NCI-H2196 (cell line): ENCODE measurements at regions not wholly inside any gene's neighbourhood (a gene's known extent, or its start where the extent isn't known, plus 50 kb on each side); places are given as distances from the start of the nearest gene placed in this dataset.

Source experiments
- DNase-seq: peaks from one replicate; lab custom pipeline; 2025; ENCODE audit not compliant: unreplicated experiment; lab: John Stamatoyannopoulos, UW

DNA sequence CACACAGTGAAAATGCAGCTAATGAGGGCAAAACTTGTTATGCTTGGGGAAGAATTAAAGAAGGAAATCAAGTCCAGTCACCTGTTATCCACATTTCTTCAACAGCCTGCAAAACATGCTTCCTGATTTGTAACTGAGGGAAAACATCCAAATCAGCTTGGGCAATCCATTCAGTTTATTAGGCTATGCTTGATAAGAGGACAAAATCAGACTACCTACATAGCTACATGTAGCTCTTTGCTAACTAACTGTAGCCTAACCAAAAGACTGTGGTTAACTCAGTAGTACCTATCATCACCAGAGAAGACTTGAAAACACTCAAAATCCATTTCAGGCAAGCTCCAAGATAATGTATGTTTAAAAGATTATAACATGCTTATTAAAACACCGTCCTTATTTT, 436.4 kb downstream of the SHQ1 start:
- DNase-seq: no peak

DNA sequence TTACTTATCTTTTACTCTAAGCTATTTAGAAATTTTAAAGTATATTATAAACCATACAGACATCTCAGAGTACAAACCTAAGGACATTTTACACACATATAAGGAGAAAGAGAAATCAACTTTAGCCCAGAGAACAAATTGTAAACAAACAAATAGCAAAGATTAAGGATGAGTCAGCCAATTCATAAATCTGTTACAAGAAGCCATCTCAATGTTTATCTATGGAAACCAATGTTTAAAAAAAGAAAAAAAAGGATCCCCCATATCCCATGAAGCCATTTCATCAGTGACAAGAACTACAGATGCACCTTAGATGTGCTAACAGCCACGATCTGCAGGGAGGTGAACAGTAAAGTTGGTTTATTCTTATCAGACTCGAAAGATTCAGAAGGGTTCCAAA, 437.1 kb downstream of the SHQ1 start:
- DNase-seq: no peak

DNA sequence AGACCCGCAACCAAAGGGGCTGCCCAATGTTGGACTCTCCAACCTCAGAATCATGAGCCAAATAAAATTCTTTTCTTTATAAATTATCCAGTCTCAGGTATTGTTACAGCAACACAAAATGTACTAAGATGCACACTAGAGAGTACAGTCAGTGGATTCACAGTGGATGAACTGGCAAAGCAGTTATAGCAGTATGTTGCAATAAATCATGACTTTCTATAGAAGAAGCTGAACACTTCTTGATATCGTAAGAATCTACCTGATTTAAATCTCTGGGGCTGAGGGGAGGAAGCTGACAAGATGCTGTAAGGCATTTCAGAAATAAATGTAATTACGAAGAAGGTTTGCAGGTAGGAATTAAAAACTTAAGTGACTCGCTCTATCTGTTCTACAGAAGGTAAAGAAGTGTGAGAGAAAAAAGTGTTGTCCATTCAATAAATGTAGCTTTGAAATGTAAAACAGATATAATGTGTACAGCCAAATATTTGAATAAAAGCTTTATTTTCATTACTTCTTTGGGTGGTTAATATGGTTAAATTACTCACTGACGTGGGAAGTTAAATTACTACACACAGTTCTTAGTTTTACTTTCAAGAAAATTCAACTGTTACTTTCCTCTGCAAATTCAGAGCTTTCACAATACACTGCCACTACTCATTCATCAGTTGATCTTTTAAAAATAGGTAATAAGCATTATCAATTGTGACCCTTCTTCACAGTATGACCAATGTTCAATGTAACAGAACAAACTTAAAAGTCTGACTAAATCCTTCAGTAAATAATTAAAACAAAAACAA, 439.1 kb downstream of the SHQ1 start:
- no peak for DNase-seq

- peak; percentile 4 for DNase-seq
These were observed 440.5 kb downstream of the SHQ1 start for GRCh38 chr3:72407766-72408165.

DNA sequence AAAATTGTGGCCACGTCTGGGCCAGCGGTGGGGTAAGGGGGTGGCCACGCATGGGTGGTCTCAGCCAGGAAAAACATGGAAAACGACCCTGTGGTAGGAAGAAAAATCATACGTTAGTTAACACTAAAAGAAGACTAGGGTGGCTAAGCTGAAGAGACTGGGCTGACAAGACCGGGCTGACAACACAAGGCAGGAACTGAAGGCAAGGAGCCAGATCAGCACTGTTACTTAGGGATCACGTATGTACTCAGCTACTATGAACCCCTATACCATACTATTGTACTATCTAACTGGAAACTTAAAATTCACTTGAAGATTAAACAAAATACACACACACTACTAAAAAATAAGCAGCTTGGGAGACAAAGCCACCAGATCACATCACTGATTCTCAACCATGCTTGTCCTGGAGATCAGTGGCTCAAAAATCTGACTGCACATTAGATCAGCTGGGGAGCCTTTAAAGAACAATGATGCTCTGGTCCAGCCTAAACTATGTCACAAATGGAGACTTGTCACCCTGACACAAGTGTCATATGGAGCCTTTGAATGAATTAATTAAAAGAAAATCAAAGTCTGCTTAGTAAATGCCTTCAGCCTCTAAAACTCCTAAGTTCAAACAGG, 442.2 kb downstream of the SHQ1 start:
- no peak for DNase-seq

GRCh38 chr3:72401005-72401545, 447.2 kb downstream of the SHQ1 start:
- no peak for DNase-seq

- DNase-seq: no peak
These were observed 449.5 kb downstream of the SHQ1 start for GRCh38 chr3:72398781-72399180.

DNA sequence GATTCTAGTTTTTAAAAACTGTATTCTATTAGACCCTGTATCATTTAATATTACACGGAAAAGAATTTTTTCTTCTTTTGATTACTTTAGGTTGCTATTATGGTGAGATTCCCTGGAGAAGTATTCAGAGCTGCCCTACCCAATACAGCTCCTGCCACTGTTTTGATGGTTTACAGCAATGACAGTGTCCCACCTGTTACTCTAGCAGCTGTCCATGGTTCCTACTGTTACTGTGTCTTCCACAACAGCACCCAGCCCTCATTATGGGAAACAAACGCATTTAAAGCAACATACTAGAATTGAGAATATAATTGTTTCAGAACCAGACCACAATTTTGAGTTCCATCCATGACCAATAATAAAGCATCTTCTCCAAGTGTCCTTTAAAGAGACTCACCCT, 450.7 kb downstream of the SHQ1 start:
- no peak for DNase-seq

DNA sequence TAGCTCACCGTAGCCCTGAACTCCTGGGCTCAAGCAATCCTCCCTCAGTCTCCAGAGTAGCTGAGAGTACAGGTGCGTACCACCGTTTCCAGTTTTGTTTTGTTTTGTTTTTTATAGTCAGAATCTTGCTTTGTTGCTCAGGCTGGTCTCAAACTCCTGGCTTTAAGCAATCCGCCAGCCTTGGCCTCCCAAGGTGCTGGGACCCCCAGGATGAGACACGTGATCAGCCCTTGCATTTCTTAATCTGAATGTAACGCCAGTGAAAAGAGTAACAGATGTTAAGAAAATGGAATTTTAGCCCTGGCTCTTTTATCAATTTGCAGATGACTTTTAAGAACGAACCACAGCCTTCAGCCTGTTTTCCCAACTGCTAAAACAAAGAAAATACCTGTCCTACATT, 451.3 kb downstream of the SHQ1 start:
- no peak for DNase-seq

DNA sequence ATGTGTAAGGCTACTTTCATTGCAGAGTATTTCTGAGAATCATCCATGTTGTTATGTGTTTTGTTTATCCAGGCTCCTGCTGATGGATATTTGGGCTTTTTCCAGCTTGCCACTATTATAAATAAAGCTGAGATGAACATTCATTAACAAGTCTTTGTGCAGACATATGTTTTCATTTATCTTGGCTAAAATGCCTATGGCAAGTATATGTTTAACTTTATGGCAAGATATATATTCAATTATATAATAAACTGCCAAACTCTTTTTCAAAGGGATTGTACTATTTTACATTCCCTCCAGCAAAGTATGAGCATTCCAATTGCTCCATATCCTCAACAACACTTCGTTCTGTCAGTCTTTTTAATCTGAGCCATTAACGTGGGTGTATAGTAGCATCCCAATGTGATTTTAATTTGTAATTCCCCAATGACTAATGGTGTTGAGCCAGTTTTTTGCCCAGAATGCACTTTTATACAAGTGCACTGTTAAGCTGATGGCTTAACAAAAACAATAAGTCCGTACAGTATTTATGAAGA, 452.4 kb downstream of the SHQ1 start:
- no peak for DNase-seq

- no peak for DNase-seq
These were observed 454.8 kb downstream of the SHQ1 start for GRCh38 chr3:72393455-72393854.

- no peak for DNase-seq
These were observed 456.6 kb downstream of the SHQ1 start for GRCh38 chr3:72391659-72392058.

DNA sequence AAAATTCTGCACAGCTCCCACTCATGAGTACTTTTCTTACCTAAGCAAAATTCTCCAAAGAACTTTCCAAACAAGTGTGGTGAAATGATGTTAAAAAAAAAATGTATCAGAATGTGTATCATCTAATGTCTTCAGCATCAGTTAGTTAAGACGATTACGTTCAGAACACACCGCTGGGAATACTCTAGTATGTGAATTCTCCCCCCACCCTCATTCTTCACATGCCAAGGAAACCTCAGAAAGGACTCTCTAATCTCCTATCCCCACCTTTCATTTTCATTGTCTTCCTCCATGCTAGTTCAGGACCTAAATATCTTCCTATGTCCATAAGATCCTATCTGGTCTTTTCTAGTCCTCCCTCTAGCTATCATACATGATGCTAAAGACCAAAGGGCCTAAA, 457.4 kb downstream of the SHQ1 start:
- no peak for DNase-seq

DNA sequence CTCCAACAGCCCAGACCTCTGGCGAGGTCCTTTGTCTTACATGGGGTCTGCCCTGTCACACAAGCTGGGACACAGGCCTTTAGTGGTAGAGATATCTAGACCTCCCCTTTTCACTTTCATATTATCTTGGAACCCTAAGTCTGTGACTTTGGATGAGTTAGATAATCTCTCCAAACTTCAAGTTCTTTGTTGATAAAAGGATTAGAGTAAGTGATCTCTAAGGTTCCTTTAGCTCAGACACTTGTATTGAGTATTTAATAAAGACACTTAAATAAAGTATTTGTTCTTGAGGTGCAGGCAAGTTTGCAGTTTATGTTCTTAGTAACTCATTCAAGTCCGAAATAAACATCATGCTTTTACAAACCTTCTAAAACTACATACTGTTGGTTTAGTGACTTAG, 459.6 kb downstream of the SHQ1 start:
- DNase-seq: no peak

DNA sequence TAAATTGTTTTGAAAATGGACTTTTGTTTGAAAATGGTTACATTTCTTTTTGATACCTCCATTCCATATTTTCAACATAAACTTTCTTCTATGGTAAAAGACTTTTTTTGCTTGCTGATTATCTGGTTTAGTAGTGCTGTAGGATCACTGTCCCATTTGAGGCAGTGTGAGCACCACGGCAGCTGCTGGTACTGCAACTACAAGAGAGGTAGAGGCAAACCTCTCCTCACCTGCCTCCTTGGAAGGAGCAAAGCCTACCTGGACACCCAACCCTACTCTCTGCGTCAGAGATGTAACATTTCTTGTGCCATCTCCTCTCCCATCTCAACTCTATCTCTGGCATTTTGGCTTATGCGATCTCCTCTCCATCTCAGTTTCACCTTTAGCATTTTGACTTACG, 460.1 kb downstream of the SHQ1 start:
- no peak for DNase-seq

DNA sequence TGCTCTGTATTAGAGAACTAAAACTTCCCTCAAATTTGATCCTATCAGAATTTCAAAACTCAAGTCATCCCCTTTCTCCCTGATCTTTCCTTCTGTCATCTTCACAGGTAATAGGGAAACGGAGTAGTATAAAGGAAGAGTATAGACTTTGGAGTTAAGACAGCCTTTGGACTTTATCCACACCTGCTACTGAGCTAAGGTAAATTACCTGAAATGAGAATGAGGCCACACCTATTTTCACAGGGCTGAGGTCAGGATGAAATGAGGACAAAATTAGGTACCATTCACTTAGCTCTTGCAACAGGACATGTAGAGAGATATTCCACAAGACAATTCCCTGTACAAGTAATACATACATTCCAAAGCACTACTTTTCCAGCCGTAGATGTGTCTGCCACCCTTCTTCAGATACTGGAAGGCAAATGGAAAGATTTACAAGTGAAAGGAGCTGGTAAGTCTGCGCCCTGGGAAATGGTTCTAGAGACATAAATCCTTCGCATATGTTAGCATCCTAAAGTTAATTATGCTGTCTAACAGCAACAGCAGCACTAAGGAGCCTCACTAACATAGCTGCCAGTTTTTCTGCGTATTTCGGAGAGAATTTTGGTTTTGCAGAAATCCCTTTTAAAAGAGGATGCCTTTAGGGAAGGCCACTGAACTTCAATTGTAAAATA, 461.8 kb downstream of the SHQ1 start:
- DNase-seq: no peak

GRCh38 chr3:72385167-72385566, 463.1 kb downstream of the SHQ1 start:
- no peak for DNase-seq

DNA sequence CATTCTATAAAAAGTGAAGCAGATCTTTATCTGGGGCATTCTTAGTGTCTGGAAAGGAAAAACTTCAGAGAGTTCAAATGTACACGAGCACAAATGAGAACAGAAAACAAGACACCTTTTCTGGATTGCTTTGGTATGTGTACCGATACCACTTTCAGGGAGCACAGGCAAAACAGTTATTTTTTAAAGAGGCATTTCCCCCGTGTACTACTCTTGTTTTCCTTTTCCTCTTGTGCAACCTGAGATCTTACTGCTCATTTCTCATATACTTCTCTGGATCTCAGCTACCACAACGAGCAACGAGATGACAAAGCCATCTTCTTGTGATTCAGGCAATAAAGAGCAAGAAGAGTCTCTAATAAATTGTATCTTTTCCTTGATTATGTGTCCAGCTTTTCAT, 463.6 kb downstream of the SHQ1 start:
- no peak for DNase-seq

GRCh38 chr3:72383883-72384282, 464.4 kb downstream of the SHQ1 start:
- DNase-seq: no peak

DNA sequence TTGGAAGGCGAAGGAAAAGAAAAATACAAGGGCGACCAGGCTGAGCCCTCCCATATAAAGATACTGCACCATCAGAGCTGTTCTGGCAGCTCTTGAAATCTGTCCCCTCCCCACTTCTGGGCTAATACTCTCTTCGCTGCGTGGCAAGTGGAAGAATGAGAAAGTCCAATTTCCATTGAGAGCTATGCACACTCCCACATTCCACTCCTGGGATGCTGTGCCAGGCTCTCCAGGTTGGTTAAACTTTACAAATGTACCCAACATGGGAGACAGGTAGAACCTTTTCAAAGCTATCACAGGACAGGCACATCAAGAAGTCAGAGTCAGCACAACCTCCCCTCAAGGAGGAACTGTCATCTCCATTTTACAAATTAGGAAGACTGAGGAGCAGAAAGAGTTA, 465.0 kb downstream of the SHQ1 start:
- no peak for DNase-seq

DNA sequence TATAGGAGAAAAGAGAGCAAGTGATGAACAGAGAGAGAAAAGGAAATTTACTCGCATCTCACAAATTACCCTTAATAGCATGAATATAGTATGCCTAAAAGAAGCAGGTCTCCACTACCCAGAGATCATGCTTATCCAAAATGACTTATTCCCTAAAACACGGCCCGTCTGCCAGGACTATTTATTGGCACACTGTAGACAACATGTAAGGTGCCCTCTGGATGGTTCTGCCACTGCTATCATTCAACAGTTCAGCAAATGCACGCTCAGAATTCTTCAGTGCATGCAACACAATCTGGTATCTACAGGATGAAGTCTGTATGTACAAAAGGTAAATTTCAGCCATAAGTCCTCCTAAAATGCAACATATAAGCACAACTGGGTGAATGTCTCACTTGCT, 465.8 kb downstream of the SHQ1 start:
- no peak for DNase-seq

DNA sequence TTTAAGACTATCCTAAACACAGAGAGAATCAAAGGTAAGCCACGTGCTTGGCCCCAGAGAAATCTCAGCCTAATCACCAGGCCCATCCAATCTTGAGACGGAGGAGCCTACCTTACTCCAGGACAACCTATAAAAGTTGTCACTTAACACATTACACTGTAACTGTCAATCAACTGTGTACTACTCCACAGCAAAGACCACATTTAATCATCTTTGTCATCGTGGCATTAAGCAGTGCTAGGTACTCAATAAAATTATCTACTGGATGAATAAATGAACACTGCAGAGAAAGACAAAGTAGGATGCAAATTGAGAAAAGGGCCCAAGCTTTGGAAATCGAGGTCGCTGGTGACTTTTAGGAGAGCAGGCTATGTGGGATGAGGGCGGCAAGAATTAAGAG, 466.7 kb downstream of the SHQ1 start:
- DNase-seq: no peak
